ENCODE measurements at regions not wholly inside any gene's neighbourhood (a gene's known extent, or its start where the extent isn't known, plus 50 kb on each side); places are given as distances from the start of the nearest gene placed in this dataset.

DNA sequence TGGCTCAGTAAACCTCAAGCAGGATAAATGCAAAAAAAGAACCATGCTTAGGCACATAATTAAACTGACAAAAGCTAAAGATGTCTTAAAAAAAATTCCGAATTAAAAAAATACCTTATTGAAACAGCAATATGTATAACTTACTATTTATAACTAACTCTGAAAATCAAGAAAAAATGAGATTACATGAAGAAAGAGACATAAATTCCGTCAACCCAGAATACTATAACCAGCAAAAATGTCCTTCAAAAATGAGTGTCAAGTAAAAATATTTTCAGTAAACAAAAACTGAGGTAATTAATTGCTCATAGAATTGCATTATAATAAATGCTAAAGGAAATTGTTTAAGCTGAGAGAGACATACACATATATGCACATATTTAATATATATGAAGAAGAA is 474.5 kb upstream of the SYT4 start:
- no peak overlapping the region for H4K8ac ChIP-seq (ENCODE audit: low read depth, low read length)
- H2BK15ac ChIP-seq (ENCODE audit: low read length), result no peak overlapping the region
- no CpG with 5 or more reads among the region's 2 CpGs for WGBS, 2 donors (ENCODE audit: extremely low coverage in 2 of 2, insufficient read length in 2 of 2, insufficient replicate concordance in 1 of 2)
- H3K18ac ChIP-seq (ENCODE audit: low read length), result no peak overlapping the region
- H3K4ac ChIP-seq (ENCODE audit: low read length), result no peak overlapping the region
- H3K27ac ChIP-seq (replicated peaks; ENCODE audit: low read length), result no peak overlapping the region
- H3K4me1 ChIP-seq (ENCODE audit: control insufficient read depth in 2 of 2, insufficient read depth in 1 of 2, low read depth in 1 of 2, low read length in 2 of 2), result no peaks in the 10 kb centered on the region
- H2BK120ac ChIP-seq (ENCODE audit: low read depth, low read length), result no peak overlapping the region
- H3K9me3 ChIP-seq (replicated peaks in 1 of 2; ENCODE audit: control insufficient read depth in 2 of 2, insufficient read depth in 1 of 2, low read depth in 1 of 2, low read length in 2 of 2), result no peaks in the 10 kb centered on the region
- no peaks in the 10 kb centered on the region for H3K79me1 ChIP-seq (ENCODE audit: low read depth, low read length)
- peak; percentile 17 for DNase-seq (ENCODE audit: low spot score)
- H2AK5ac ChIP-seq (ENCODE audit: low read depth, low read length), result no peak overlapping the region
- H3K36me3 ChIP-seq (replicated peaks in 1 of 2; ENCODE audit: control insufficient read depth in 2 of 2, insufficient read depth in 2 of 2, low read length in 2 of 2), result no peaks in the 10 kb centered on the region
- no peak overlapping the region for H2BK5ac ChIP-seq (ENCODE audit: low read length)
- H3K4me2 ChIP-seq (ENCODE audit: insufficient read depth, low read length, poor library complexity, severe bottlenecking), result no peak overlapping the region
- no peak overlapping the region for H3K4me3 ChIP-seq (ENCODE audit: low read length in 2 of 2)
- no peaks in the 10 kb centered on the region for H3K27me3 ChIP-seq (ENCODE audit: control insufficient read depth in 3 of 3, insufficient read depth in 3 of 3, low read depth in 1 of 3, low read length in 3 of 3)
- H3K9ac ChIP-seq (ENCODE audit: low read depth, low read length, poor library complexity), result no peak overlapping the region
- H3K23ac ChIP-seq (ENCODE audit: low read depth, low read length, poor library complexity), result no peak overlapping the region
- no peak overlapping the region for H2BK12ac ChIP-seq (ENCODE audit: low read length)
- H4K91ac ChIP-seq (ENCODE audit: low read depth, low read length, poor library complexity), result no peak overlapping the region
- H2AFZ ChIP-seq (ENCODE audit: low read length), result no peak overlapping the region
- no peak overlapping the region for H3K14ac ChIP-seq (ENCODE audit: low read length)

DNA sequence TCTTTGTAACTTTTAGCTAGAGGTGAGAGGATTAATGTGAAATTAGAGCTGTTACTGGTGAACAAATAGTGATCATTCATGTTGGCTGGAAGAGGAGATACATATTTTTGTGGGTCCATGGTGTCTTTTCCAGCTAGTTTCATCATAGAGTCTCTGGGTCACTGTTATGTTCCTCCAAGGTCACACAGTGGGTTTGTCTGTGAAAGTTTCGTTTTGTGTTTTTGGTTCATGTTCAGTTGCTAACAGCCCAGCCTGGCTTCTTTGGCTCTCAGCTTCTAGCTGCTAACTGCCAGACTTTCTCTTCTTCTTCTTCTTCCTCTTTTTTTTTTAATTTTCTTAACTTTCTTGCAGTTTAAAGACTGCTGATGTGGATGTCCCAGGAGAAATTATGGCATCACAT is 480.0 kb upstream of the SYT4 start:
- H2AFZ ChIP-seq (ENCODE audit: low read length), result no peak overlapping the region
- no peaks in the 10 kb centered on the region for H3K79me1 ChIP-seq (ENCODE audit: low read depth, low read length)
- H3K23ac ChIP-seq (ENCODE audit: low read depth, low read length, poor library complexity), result no peak overlapping the region
- H2AK5ac ChIP-seq (ENCODE audit: low read depth, low read length), result no peak overlapping the region
- no peak overlapping the region for H2BK120ac ChIP-seq (ENCODE audit: low read depth, low read length)
- H2BK12ac ChIP-seq (ENCODE audit: low read length), result no peak overlapping the region
- WGBS, 2 donors (ENCODE audit: extremely low coverage in 2 of 2, insufficient read length in 2 of 2, insufficient replicate concordance in 1 of 2), result no CpG with 5 or more reads among the region's 1 CpG
- H2BK5ac ChIP-seq (ENCODE audit: low read length), result no peak overlapping the region
- H3K14ac ChIP-seq (ENCODE audit: low read length), result no peak overlapping the region
- no peaks in the 10 kb centered on the region for H3K9me3 ChIP-seq (replicated peaks in 1 of 2; ENCODE audit: control insufficient read depth in 2 of 2, insufficient read depth in 1 of 2, low read depth in 1 of 2, low read length in 2 of 2)
- no peak overlapping the region for H4K8ac ChIP-seq (ENCODE audit: low read depth, low read length)
- H3K27me3 ChIP-seq (ENCODE audit: control insufficient read depth in 3 of 3, insufficient read depth in 3 of 3, low read depth in 1 of 3, low read length in 3 of 3), result no peaks in the 10 kb centered on the region
- no peak overlapping the region for H3K27ac ChIP-seq (replicated peaks; ENCODE audit: low read length)
- H3K4me2 ChIP-seq (ENCODE audit: insufficient read depth, low read length, poor library complexity, severe bottlenecking), result no peak overlapping the region
- H3K4ac ChIP-seq (ENCODE audit: low read length), result no peak overlapping the region
- H3K18ac ChIP-seq (ENCODE audit: low read length), result no peak overlapping the region
- no peak overlapping the region for H3K4me3 ChIP-seq (ENCODE audit: low read length in 2 of 2)
- no peaks in the 10 kb centered on the region for H3K36me3 ChIP-seq (replicated peaks in 1 of 2; ENCODE audit: control insufficient read depth in 2 of 2, insufficient read depth in 2 of 2, low read length in 2 of 2)
- H3K9ac ChIP-seq (ENCODE audit: low read depth, low read length, poor library complexity), result no peak overlapping the region
- peaks cover 0 to 2% of the 10 kb centered on the region in 2 donors for H3K4me1 ChIP-seq (ENCODE audit: control insufficient read depth in 2 of 2, insufficient read depth in 1 of 2, low read depth in 1 of 2, low read length in 2 of 2)
- no peak for DNase-seq (ENCODE audit: low spot score)
- H2BK15ac ChIP-seq (ENCODE audit: low read length), result no peak overlapping the region
- H4K91ac ChIP-seq (ENCODE audit: low read depth, low read length, poor library complexity), result no peak overlapping the region

GRCh38 chr18:43758734-43759133 is 481.4 kb upstream of the SYT4 start:
- H3K4me1 ChIP-seq (ENCODE audit: control insufficient read depth in 2 of 2, insufficient read depth in 1 of 2, low read depth in 1 of 2, low read length in 2 of 2), result peaks cover 0 to 2% of the 10 kb centered on the region in 2 donors
- H2BK120ac ChIP-seq (ENCODE audit: low read depth, low read length), result no peak overlapping the region
- H3K27ac ChIP-seq (replicated peaks; ENCODE audit: low read length), result no peak overlapping the region
- no peak overlapping the region for H3K14ac ChIP-seq (ENCODE audit: low read length)
- H3K27me3 ChIP-seq (ENCODE audit: control insufficient read depth in 3 of 3, insufficient read depth in 3 of 3, low read depth in 1 of 3, low read length in 3 of 3), result no peaks in the 10 kb centered on the region
- H3K23ac ChIP-seq (ENCODE audit: low read depth, low read length, poor library complexity), result no peak overlapping the region
- H2AK5ac ChIP-seq (ENCODE audit: low read depth, low read length), result no peak overlapping the region
- no peak overlapping the region for H3K4ac ChIP-seq (ENCODE audit: low read length)
- no peak overlapping the region for H3K4me2 ChIP-seq (ENCODE audit: insufficient read depth, low read length, poor library complexity, severe bottlenecking)
- no peak overlapping the region for H2BK5ac ChIP-seq (ENCODE audit: low read length)
- H3K9me3 ChIP-seq (replicated peaks in 1 of 2; ENCODE audit: control insufficient read depth in 2 of 2, insufficient read depth in 1 of 2, low read depth in 1 of 2, low read length in 2 of 2), result no peaks in the 10 kb centered on the region
- H3K18ac ChIP-seq (ENCODE audit: low read length), result no peak overlapping the region
- no peak overlapping the region for H4K8ac ChIP-seq (ENCODE audit: low read depth, low read length)
- no peak overlapping the region for H2BK12ac ChIP-seq (ENCODE audit: low read length)
- H4K91ac ChIP-seq (ENCODE audit: low read depth, low read length, poor library complexity), result no peak overlapping the region
- no peaks in the 10 kb centered on the region for H3K36me3 ChIP-seq (replicated peaks in 1 of 2; ENCODE audit: control insufficient read depth in 2 of 2, insufficient read depth in 2 of 2, low read length in 2 of 2)
- no peak overlapping the region for H3K4me3 ChIP-seq (ENCODE audit: low read length in 2 of 2)
- no peak for DNase-seq (ENCODE audit: low spot score)
- no peak overlapping the region for H2AFZ ChIP-seq (ENCODE audit: low read length)
- H3K9ac ChIP-seq (ENCODE audit: low read depth, low read length, poor library complexity), result no peak overlapping the region
- no peak overlapping the region for H2BK15ac ChIP-seq (ENCODE audit: low read length)
- H3K79me1 ChIP-seq (ENCODE audit: low read depth, low read length), result no peaks in the 10 kb centered on the region

- Histone ChIP-seq H3K9me3 (replicated peaks in 1 of 2; ENCODE audit: control insufficient read depth in 2 of 2, insufficient read depth in 1 of 2, low read depth in 1 of 2, low read length in 2 of 2) (no peaks in the 10 kb centered on the region), H3K36me3 (replicated peaks in 1 of 2; ENCODE audit: control insufficient read depth in 2 of 2, insufficient read depth in 2 of 2, low read length in 2 of 2) (no peaks in the 10 kb centered on the region), H3K27me3 (ENCODE audit: control insufficient read depth in 3 of 3, insufficient read depth in 3 of 3, low read depth in 1 of 3, low read length in 3 of 3) (no peaks in the 10 kb centered on the region), H2BK15ac (ENCODE audit: low read length) (no peak overlapping the region), H3K4me1 (ENCODE audit: control insufficient read depth in 2 of 2, insufficient read depth in 1 of 2, low read depth in 1 of 2, low read length in 2 of 2) (peaks cover 0 to 2% of the 10 kb centered on the region in 2 donors), H3K4ac (ENCODE audit: low read length) (no peak overlapping the region), H3K9ac (ENCODE audit: low read depth, low read length, poor library complexity) (no peak overlapping the region), H3K79me1 (ENCODE audit: low read depth, low read length) (no peaks in the 10 kb centered on the region), H2BK12ac (ENCODE audit: low read length) (no peak overlapping the region), H3K4me3 (ENCODE audit: low read length in 2 of 2) (no peak overlapping the region), H2AFZ (ENCODE audit: low read length) (peak overlapping the region; percentile 62), H3K23ac (ENCODE audit: low read depth, low read length, poor library complexity) (no peak overlapping the region), H4K91ac (ENCODE audit: low read depth, low read length, poor library complexity) (no peak overlapping the region), H2BK5ac (ENCODE audit: low read length) (no peak overlapping the region), H3K14ac (ENCODE audit: low read length) (no peak overlapping the region), H2AK5ac (ENCODE audit: low read depth, low read length) (no peak overlapping the region), H4K8ac (ENCODE audit: low read depth, low read length) (no peak overlapping the region), H3K4me2 (ENCODE audit: insufficient read depth, low read length, poor library complexity, severe bottlenecking) (no peak overlapping the region), H3K18ac (ENCODE audit: low read length) (no peak overlapping the region), H3K27ac (replicated peaks; ENCODE audit: low read length) (no peak overlapping the region), H2BK120ac (ENCODE audit: low read depth, low read length) (no peak overlapping the region)
- no peak for DNase-seq (ENCODE audit: low spot score)
Observed at GRCh38 chr18:43760010-43760409, 482.7 kb upstream of the SYT4 start.
